Body of pancreas (tissue), 4 donors: ENCODE measurements at regions not wholly inside any gene's neighbourhood (a gene's known extent, or its start where the extent isn't known, plus 50 kb on each side); places are given as distances from the start of the nearest gene placed in this dataset.

Source experiments
- POLR2A ChIP-seq, 3 donors: fragments of 450-650 bp; IDR thresholded peaks; one replicate each; pipeline ENCODE4 v1.6.1; 2016; ENCODE audit warnings: antibody characterized with exemption in 3 of 3, mild to moderate bottlenecking in 2 of 3
- TF ChIP-seq, protein P1 (sequence below), 7 experiments: fragments of 450-650 bp in 4 of 7; fragments of 200-600 bp in 3 of 7; sonication (generic) in 3 of 7; IDR thresholded peaks; one replicate each; pipeline ENCODE4 v1.5.1; 2016 to 2019; ENCODE audit warnings: antibody characterized with exemption in 7 of 7

- TF ChIP-seq, protein P1, sequence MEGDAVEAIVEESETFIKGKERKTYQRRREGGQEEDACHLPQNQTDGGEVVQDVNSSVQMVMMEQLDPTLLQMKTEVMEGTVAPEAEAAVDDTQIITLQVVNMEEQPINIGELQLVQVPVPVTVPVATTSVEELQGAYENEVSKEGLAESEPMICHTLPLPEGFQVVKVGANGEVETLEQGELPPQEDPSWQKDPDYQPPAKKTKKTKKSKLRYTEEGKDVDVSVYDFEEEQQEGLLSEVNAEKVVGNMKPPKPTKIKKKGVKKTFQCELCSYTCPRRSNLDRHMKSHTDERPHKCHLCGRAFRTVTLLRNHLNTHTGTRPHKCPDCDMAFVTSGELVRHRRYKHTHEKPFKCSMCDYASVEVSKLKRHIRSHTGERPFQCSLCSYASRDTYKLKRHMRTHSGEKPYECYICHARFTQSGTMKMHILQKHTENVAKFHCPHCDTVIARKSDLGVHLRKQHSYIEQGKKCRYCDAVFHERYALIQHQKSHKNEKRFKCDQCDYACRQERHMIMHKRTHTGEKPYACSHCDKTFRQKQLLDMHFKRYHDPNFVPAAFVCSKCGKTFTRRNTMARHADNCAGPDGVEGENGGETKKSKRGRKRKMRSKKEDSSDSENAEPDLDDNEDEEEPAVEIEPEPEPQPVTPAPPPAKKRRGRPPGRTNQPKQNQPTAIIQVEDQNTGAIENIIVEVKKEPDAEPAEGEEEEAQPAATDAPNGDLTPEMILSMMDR (IDR thresholded peaks at IDR 0.05) = no peak
- TF ChIP-seq POLR2A (IDR thresholded peaks at IDR 0.05) = no peak
Observed at GRCh38 chr9:118302721-118303120, 598.5 kb downstream of the TLR4 start.
